Right hindlimb (tissue), 1 donor: ENCODE measurements at regions not wholly inside any gene's neighbourhood (a gene's known extent, or its start where the extent isn't known, plus 50 kb on each side); places are given as distances from the start of the nearest gene placed in this dataset.
"Not testable (repeated sequence)": the region's sequence is repeated elsewhere in the genome, so short reads cannot be mapped to it uniquely, and the experiment has no call there.

Experiments used
- DNase-seq: peaks from one replicate; pipeline ENCODE4 v3.0.0-alpha.2; 2018

- DNase-seq = no peak
Measured at GRCh38 chr1:243996223-243996622, 54.9 kb upstream of the ZBTB18 start.

DNA sequence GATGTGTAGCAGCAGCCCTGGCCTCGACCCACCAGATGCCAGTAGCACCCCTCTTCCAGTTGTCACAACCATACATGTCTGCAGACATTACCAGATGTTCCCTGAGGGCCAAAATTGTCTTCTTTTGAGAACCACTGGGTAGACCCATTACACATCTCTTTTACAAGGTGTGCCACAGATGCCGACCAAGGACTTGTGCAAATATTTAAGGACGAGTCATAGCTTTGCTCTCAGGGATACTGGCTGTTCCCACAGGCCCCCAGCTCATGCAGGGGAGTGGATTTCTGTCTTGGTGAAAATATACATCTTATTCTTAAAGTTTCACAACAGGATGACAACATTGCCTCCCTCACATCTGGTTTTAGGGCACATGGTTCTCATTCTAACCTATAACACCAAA, 59.4 kb upstream of the ZBTB18 start:
- no peak for DNase-seq

- DNase-seq = no peak
Measured at GRCh38 chr1:243984788-243985187, 66.3 kb upstream of the ZBTB18 start.

GRCh38 chr1:243982447-243983018, 68.5 kb upstream of the ZBTB18 start:
- no peak for DNase-seq

GRCh38 chr1:243980471-243980870, 70.6 kb upstream of the ZBTB18 start:
- DNase-seq = no peak

DNA sequence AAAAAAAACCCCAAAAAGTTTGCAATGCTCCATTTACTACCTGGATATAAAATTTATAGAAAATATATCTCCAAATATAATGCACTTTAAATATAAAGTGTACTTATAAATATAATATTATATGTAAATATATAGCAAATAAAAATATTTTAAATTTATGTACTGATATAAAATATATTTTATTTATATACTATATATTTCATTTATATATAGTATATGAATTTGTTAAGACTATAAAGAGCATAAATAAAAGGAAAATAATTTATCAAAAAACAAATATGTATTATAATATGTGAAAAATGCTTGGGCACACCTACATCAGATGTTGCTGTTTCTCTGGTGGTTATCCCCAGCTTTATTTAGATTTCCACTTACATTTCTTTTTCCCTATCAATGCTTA, 71.0 kb upstream of the ZBTB18 start:
- DNase-seq = no peak

DNA sequence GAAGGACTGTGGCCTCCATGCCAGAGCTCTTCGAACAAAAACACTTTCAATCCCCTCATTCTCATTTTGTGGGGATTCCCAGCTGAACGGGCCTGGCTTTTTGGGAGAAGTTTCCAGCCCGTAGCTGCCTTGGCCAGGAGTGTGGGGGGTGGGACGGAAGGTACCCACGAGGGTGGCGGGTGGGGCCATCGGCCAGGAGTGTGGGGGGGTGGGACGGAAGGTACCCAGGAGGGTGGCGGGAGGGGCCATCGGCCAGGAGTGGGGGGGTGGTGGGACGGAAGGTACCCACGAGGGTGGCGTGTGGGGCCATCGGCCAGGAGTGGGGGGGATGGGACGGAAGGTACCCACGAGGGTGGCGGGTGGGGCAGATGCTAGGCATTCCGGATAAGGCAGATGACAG, 71.7 kb upstream of the ZBTB18 start:
- DNase-seq = peak; percentile 23

- DNase-seq = no peak
Measured at GRCh38 chr1:243977094-243977493, 74.0 kb upstream of the ZBTB18 start.

DNA sequence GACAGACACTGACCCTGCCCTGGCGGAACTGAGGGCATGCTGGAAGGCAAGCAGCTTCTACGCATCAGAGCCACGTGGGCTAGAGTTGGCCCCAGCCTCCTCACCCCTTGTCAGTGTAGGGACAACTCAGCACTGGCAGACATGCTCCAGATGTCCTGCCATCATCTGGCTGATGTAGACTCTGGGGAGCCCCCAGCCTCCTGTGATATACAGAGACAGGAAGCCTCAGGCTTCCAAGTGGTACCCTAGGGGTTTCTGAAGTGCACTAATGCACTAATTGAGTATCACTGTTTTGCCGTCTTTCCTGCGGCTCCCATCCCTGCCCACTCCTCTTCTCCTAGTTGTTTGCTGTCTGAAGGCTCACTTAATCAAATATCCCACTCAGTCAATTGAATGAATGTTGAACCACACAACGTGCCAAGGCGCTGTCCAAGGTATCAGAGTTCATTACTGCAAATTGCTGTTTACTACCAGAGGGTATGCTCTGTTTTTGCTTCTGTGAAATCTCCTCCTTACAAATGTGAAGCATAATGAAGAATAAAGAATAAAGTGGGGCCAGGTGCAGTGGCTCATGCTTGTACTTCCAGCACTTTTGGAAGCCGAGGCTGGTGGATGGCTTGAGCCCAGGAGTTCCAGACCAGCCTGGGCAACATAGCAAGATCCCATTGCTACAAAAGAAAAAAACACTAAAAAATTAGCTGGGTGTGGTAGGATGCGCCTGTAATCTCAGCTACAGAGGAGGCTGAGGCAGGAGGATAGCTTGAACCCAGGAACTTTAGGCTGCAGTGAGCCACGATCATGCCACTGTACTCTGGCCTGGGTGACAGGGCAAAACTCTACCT, 76.4 kb upstream of the ZBTB18 start:
- no peak for DNase-seq

DNA sequence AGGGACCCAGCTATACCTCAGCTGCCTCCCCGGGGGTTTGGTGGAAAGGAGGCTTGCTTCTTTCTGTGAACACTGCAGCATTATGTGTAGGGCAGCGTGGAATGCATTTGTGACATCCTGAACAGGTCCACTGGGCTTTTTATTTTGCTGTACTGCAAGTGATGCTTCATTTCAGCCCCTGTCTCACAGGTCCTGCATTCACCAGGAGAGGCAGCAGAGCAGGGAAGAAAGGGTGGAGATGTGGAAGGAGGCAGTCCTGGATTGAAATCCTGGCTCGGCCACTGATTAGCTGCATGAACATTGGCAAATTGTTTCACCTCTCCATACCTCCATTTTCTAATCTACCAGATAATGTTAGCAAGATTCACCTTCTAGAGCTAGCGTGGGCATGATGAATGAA, 77.9 kb upstream of the ZBTB18 start:
- no peak for DNase-seq

DNA sequence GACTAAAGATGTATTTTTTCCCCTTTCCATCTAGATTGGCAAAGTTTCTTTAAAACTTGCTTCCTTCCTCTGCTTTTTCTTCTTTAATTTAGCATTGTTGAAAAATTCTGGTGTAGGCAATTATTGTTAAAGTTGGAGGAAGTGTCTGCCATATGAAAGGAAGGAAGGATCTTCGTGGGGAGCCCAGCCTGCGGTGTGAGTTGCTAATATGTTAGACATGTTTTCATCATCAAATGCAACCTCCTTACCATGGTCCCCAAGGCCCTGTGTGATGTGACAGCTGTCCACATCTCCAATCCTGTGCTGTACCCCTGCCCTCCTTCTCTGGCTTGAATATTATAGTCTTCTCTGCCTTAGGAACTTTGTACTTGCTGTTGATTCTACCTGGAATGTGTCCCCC, 81.0 kb upstream of the ZBTB18 start:
- DNase-seq = no peak

GRCh38 chr1:243968413-243968812, 82.7 kb upstream of the ZBTB18 start:
- no peak for DNase-seq

DNA sequence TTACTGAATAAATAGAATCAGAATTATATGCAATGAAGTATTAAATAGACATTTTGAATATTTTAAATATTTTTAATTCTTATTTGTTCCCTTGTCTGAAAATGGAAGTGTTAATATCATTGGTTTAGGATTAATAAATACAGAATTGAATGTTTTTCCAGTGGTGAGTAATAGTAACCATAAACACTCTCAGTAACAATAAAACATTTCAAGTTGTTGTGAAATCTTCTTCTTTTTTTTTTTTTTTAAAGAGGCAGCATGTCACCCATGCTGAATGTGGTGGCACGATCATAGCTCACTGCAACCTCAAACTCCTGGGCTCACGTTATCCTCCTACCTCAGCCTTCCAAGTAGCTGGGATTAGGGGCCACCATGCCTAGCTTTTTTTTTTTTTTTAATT, 86.2 kb upstream of the ZBTB18 start:
- no peak for DNase-seq

DNA sequence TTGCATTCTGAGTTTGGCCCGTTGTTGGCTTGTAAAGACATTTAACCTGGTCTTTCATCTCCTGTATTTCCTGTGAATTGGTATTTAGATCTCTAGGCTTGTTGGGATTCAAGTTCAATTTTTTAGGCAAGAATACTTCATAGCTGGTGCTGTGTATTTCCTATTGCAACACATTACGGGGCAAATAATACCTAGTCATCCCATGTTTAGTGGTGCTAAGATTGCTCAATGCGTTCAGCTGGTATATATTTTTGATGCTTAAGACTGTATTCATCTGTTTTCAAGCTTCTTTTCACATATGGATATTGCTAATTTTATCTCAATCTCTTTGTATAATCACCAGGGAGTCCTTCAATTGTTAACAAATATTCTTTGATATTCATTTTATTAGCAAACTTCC, 87.5 kb upstream of the ZBTB18 start:
- no peak for DNase-seq

DNA sequence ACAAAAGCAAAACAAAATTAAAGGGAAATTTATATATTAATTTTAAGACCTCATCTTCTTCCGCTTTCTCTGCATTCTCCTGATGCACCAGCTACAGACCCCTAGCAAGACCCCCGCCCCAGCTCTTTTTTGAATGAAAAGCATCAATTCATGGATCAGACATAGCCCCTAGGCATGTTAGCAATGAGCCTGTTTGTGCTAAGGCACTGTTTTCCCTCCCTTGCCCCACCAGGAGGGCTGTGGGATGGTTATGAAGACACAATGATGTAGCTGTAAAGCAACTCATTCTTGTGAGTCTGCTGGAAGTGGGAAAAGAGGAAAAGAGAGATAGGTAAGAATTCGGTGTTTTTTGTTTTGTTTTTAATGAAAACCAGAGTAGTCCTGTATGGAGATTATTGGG, 88.5 kb upstream of the ZBTB18 start:
- DNase-seq = no peak

DNA sequence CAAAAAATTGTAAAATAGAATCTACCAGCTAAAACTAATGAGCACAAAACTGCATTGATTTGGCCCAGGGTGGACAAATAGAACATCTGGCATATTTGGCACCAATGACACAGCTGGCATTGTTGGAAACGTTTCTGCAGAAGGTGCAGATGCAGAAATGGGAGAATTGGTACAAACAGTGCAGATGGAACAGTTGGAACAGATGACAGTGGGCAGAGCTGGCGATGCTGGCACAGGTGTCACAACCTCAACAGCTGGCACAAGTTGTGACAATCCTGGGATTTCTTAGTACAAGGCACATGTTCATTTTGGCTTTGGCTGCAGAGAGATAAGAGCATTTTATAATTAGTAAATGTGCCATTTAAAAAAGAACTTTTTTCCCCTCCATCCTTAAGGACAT, 91.1 kb upstream of the ZBTB18 start:
- DNase-seq = no peak

GRCh38 chr1:243957141-243957540, 93.9 kb upstream of the ZBTB18 start:
- DNase-seq = no peak

DNA sequence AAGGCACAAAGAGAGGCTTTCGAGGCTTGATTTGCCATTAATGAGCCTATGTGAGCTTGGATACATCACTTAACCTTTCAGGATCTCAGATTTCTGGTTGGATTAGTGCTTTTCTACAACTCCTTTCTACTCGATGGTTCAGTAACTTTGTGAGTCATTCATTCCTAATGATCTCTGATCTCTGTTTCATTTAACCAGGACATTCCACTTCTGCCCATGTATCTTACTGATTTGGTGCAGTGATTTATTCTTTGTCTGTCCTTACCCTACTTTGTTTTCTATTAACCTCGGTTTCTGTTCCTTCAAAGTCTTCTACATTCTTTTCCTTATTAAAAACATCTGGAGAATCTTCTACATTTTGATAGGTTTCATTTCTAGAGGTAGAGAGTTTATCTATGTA, 94.6 kb upstream of the ZBTB18 start:
- no peak for DNase-seq

- DNase-seq = not testable (repeated sequence)
Measured at GRCh38 chr1:243951207-243951606, 99.9 kb upstream of the ZBTB18 start.

DNA sequence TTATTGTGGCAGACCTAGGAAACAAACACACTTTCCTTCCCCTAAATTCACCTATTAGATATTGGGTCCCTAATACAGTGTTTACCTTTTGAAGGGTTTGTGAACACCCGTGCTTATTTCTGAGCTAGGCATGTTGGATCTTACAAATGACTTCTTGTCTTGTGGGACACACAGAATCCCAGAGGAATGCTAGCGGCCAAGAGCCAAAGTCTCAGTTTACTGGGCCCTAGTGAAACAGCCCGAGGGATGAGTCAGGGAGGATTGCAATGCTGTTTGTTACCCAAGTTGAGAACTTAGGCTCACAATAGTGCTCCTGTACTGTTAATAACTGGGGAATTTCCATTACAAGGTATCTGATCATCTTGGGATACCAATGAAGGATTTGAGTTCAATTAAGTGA, 100.1 kb upstream of the AKT3 start:
- no peak for DNase-seq

DNA sequence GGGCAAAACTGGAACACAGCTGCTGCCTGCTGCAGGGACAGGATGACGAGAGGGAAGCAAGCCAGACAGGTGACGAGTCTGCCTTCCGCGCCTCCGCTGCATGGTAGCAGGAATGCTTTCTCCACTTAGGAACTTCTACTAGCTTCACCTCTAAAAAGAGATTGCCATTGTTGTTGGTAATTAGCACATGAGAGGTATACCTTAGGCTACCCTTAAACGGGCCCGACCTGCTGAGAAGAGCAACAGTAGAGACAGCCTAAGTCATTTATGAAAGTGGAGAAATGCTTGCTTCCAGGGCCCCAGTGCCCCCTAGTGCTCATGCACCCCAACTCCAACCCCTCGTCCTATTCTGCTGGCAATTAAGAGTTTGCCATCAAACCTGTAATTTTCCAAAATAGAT, 96.9 kb upstream of the AKT3 start:
- DNase-seq = no peak

GRCh38 chr1:243946253-243946652, 96.2 kb upstream of the AKT3 start:
- no peak for DNase-seq

DNA sequence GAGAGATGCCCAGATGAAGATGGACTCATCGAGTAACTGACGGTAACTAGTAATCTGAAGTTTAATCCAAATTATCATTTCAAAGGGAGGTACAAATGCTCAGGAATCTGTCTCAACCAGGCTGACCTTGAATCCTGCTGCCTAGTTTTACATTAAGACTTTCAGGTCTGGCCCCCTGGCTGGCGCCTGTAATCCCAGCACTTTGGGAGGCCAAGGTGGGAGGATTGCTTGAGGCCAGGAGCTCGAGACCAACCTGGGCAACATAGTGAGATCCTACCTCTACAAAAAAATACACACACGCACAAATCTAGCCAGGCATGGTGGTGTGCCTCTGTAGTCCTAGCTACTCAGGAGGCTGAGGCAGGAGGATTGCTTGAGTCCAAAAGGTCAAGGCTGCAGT, 95.7 kb upstream of the AKT3 start:
- DNase-seq = no peak

DNA sequence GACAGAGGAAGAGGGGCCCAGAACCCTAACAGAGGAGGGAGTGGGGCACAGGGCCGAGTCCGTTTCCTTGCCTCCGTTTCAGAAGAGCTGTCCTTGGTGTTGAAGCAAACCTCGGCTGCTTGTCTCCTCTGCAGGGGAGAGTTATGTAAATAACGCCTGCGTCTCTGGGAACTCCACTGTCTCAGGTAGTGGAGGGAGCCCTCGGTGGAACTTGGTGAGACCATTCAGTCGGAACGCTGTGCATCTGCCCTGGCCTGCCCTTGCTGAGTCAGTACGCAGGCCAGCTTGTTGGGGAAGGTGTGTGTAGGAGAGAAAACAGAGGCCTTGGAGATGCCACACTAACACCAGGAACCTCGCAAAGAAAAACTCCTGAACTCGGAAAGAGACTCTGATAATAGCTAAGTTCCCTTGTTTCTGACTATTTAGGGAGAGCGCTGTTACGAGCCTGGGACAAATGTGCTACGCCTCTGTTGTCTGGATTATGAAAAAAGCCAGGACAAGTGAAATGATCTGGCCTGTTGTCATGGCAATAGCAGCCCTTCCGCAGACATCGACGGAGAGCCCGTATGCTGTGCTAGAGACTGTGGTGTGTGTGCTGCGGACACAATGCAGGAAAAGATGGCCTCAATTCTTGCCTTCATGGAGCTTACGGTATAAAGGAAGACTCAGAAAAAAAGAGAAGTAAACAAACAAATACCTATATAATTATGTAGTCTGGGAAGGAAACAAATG, 94.6 kb upstream of the AKT3 start:
- DNase-seq = peak; percentile 28
